Suprapubic skin (tissue), 4 donors: ENCODE measurements at regions not wholly inside any gene's neighbourhood (a gene's known extent, or its start where the extent isn't known, plus 50 kb on each side); places are given as distances from the start of the nearest gene placed in this dataset.

Source experiments
- CTCF ChIP-seq, 2 donors: fragments of 200-600 bp in 1 of 2; fragments of 450-650 bp in 1 of 2; sonication (generic) in 1 of 2; IDR thresholded peaks; one replicate each; pipeline ENCODE4 v1.5.1; 2016 to 2019; ENCODE audit warnings: antibody characterized with exemption in 2 of 2, mild to moderate bottlenecking in 1 of 2, moderate library complexity in 1 of 2
- EP300 ChIP-seq: sonication (generic); formaldehyde crosslinking; IDR thresholded peaks from one replicate; pipeline ENCODE4 v1.6.1; 2017; ENCODE audit warnings: antibody characterized with exemption
- POLR2A ChIP-seq, 2 donors: fragments of 450-650 bp; IDR thresholded peaks; one replicate each; pipeline ENCODE4 v1.6.1; 2017; ENCODE audit warnings: antibody characterized with exemption in 2 of 2, mild to moderate bottlenecking in 2 of 2, moderate library complexity in 2 of 2
- POLR2AphosphoS5 ChIP-seq, 3 donors: sonication (generic); formaldehyde crosslinking; IDR thresholded peaks; one replicate each; pipeline ENCODE4 v1.6.1; 2017; ENCODE audit warnings: antibody characterized with exemption in 3 of 3

DNA sequence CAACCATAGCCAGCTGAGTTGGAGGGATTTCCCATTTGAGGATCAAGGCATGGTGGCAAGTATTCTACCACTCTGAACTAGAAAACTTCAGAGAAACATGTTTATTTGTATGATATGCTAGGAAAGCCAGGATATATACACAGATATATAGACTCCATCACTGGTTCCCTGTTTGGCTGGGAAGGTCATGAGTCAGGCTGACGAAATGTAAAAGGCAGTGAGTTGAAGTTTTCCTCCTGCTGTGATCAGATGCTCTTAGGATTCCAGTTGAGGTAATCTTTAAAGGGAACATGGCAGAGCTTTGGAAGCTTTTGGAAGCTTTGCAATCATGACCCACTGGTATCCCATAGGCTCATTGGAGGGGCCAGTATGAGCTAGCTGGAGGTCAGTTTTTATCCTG is 1369.1 kb downstream of the EPHA7 start:
- TF ChIP-seq CTCF (IDR thresholded peaks at IDR 0.05) (no peak), POLR2A (IDR thresholded peaks at IDR 0.05) (no peak), POLR2AphosphoS5 (IDR thresholded peaks at IDR 0.05) (no peak), EP300 (no peak)
